ENCODE measurements at regions not wholly inside any gene's neighbourhood (a gene's known extent, or its start where the extent isn't known, plus 50 kb on each side); places are given as distances from the start of the nearest gene placed in this dataset.
"Not testable (repeated sequence)": the region's sequence is repeated elsewhere in the genome, so short reads cannot be mapped to it uniquely, and the experiment has no call there.

DNA sequence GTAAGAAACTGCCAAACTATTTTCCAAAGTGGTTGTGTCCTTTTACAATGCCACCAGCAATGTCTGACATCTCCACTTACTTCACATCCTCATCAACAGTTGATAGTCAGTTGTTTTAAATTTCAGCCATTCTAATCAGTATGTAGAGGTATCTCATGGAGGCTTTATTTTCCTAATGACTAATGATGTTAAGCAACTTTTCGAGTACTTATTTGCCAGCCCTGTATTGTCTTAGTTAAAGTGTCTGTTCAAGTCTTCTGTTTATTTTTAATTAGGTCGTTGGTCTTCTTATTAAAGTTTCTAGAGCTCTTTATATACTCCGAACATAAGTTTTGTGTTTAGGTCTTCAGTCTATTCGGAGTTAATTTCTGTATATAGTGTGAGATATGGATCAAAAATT lies 54.9 kb upstream of the NBPF12 start:
- H3K27ac ChIP-seq; CTCF ChIA-PET; POLR2A ChIA-PET (ENCODE audit: low non-redundant PET); DNase-seq (ENCODE audit: low spot score): not testable (repeated sequence)

DNA sequence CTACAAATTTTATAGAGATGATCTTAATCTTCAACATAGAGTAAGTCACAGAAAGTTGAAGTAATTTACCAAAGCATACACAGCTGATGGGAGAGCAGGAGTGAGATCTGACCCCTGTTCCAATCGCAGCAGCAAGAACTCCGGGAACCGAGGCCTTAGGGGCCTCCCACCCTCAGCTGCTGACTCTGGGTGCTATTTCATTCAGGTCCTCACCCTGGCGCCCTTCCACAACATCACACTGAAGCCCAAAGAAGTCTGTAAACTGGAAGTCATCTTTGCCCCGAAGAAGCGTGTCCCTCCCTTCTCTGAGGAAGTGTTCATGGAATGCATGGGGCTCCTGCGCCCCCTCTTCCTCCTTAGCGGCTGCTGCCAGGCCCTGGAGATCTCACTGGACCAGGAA lies 57.0 kb upstream of the NBPF12 start:
- CTCF ChIA-PET: not testable (repeated sequence)

DNA sequence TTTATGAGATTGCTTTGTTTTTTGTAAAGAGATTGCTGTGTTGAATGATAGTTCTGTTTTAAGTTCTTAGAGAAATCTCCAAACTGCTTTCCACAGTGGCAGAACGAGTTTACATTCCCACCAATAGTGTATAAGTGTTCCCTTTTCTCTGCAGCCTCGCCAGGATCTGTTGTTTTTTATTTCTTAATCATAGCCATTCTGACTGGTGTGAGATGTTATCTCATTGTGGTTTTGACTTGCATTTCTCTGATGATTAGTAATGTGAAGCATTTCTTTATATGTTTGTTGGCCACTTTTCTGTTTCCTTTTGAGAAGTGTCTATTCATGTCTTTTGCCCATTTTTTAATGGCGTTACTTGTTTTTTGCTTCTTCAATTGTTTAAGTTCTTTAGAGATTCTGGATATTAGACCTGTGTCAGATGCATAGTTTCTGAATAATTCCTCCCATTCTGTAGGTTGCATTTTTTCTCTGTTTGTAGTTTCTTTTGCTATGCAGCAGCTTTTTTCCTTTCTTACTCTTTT lies 74.3 kb upstream of the NBPF12 start:
- POLR2A ChIA-PET (ENCODE audit: low non-redundant PET); CTCF ChIA-PET; DNase-seq (ENCODE audit: low spot score); H3K27ac ChIP-seq: not testable (repeated sequence)

More for the DNA sequence above, 57.0 kb upstream of the NBPF12 start:
- POLR2A ChIA-PET (ENCODE audit: low non-redundant PET); H3K27ac ChIP-seq; DNase-seq (ENCODE audit: low spot score): not testable (repeated sequence)

DNA sequence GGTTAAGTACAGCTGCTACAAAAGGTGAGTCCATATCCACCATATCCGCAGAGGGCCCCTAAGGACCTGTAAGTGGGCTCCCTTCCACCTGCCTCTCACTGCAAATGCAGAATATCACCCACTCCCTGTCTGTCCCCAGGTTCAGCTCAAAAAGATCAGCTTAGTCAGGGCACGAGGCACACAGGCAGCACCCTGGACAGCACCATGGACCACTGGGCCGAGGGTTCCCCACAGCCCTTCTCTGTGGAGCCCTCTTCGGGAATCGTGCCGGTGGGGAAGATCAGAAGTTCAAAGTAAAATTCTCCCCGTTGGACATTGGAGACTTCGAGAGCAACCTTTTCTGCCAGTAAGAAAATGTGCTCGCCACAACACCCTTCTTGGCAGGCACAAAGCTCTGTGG lies 85.0 kb upstream of the NBPF12 start:
- H3K27ac ChIP-seq; POLR2A ChIA-PET (ENCODE audit: low non-redundant PET); DNase-seq (ENCODE audit: low spot score); CTCF ChIA-PET: not testable (repeated sequence)

DNA sequence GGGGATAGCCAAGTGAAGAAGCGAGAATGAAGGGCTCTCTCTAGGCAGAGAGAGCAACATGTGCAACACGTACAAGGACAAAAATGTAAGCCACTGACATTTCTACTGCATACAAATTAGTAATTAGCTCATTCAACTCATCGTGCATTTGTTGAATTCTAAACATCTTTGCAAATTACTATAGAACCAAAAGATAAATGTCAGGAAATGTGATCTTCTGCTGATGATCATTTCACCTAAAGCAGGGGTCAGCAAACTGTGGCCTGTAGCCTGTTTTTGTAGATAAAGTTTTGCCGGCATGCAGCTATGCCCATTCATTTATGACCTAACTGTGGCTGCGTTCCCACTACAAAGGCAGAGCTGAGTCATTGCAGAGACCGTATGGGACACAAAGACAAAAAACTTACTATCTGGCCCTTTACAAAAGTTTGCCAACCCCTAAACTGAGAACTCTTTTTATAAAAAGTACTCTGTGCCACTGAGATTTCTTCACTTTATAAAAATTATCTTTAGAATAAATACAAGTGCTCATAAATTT lies 87.7 kb upstream of the NBPF12 start:
- DNase-seq (ENCODE audit: low spot score); CTCF ChIA-PET; POLR2A ChIA-PET (ENCODE audit: low non-redundant PET); H3K27ac ChIP-seq: not testable (repeated sequence)

DNA sequence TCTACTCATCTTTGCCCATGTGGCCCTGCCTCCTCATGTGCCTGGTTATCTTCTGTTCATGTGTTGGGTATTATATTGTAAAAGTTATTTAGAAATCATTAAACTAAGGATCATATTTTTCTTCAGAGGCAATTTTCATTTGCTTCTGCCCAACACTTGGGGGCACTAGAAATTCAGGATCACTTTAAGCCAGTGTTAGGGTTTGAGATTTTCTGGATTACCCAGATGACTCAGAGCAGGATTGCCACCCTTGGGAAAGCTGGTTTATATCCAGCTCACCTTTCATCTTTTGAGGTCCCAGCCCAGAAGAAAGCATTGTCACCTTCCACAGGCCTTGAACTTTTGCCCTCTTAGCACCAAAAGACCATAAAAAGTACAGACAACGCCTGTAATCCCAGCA lies 99.4 kb upstream of the NBPF12 start:
- H3K27ac ChIP-seq; CTCF ChIA-PET; DNase-seq (ENCODE audit: low spot score); POLR2A ChIA-PET (ENCODE audit: low non-redundant PET): not testable (repeated sequence)

DNA sequence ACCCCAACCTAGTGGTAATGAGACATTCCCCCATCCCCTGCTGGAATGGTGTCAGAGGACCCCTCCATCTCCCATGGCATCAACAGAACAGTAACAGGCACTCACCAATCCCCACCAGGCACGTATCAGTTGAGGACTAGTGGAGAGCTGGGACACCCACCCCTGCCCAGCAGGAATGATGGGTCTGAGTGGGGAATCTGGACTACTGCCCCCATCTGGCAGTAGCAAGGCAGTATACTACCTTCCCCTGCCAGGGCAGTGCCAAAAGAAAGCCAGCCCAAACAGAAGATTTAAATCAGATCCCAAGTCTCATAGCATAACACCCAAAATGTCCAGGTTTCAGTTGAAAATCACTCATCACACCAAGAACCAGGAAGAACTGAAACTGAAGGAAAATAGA lies 111.2 kb upstream of the NBPF12 start:
- DNase-seq (ENCODE audit: low spot score); CTCF ChIA-PET; H3K27ac ChIP-seq; POLR2A ChIA-PET (ENCODE audit: low non-redundant PET): not testable (repeated sequence)

DNA sequence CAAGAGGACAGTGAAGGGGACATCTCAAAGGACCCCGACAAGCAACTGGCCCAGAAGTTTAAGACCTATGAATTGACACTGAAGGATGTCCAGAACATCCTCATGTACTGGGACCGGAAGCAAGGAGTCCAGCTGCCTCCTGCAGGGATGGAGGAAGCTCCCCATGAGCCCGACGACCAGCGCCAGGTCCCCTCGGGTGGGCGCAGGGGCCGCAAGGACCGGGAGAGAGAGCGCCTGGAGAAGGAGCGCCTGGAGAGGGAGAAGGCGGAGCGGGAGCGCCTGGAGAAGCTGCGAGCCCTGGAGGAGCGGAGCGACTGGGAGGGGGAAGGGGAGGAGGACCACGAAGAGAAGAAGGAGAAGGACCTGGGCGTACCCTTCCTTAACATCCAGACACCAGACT lies 143.9 kb upstream of the NBPF12 start:
- DNase-seq (ENCODE audit: low spot score); H3K27ac ChIP-seq; POLR2A ChIA-PET (ENCODE audit: low non-redundant PET); CTCF ChIA-PET: not testable (repeated sequence)

DNA sequence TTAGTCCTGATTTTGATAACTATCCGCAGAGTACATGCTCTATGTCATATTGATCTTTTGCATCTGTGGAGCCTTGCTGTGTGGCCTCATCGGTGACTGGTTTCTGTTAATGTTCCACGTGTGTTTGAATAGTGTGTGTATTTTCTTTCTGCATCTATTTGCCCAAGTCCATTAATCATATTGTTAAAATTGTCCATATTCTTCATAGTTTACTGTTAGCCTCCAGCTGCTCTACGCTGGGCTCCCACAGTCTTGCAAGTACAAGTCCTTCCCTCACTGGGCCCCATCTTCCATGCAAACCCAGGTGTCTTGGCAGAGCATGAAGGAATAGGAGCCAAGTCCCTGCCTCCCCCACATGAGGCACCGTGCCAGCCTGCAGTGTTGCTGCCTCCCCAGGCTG lies 145.4 kb upstream of the NBPF12 start:
- H3K27ac ChIP-seq; CTCF ChIA-PET; POLR2A ChIA-PET (ENCODE audit: low non-redundant PET); DNase-seq (ENCODE audit: low spot score): not testable (repeated sequence)

DNA sequence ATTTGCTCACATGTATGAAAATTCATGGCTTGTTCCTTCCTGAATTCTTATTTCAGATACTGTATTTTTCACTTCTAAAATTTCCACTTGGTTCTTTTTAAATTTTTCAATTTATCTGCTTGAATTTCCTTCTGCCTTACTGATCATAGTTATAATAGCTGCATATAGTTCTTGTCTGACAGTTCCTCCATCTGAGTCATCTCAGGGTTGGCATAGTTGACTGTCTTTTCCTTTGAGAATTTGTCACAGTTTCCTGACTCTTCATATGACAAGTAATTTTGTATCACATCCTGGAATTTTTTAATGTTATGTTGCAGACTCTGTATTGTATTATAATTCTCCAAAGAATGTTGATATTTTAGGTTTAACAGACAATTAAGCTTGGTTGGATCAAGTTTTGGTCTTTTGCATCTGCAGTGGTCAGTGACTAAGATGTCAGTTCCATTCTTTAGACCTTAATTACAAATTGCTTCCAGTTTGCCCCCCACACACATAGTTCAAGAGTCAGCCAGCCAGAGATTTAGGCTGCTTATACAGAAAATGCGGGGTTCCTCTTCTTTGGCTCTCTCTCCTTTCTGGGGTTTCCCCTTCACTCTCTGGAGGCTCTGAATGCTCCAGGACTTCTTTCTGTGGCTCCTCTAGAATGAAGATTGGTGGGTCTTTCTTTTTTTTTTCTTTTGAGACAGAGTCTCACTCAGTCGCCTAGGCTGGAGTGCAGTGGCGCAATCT lies 153.7 kb upstream of the NBPF12 start:
- CTCF ChIA-PET; H3K27ac ChIP-seq; DNase-seq (ENCODE audit: low spot score); POLR2A ChIA-PET (ENCODE audit: low non-redundant PET): not testable (repeated sequence)

DNA sequence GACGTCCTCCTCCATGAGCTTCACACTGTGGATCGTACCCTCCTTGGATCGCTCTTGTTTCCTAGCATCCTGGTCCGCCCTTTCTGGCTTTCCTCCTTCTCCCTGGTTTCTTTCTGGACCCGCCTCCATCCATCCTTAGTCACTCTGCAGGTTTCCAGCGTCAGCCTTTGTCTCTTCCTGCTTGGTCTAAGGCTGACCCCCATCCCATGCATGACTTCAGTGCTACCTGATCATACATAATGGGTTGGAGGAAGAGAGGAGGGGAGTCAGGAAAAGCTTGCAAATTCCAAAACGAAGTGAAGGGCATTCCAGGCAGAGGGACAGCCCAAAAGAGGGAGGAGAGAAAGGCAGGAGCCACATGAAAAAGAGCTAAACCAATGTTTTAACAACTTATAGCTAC lies 156.9 kb upstream of the NBPF12 start:
- POLR2A ChIA-PET (ENCODE audit: low non-redundant PET); CTCF ChIA-PET; DNase-seq (ENCODE audit: low spot score); H3K27ac ChIP-seq: not testable (repeated sequence)

DNA sequence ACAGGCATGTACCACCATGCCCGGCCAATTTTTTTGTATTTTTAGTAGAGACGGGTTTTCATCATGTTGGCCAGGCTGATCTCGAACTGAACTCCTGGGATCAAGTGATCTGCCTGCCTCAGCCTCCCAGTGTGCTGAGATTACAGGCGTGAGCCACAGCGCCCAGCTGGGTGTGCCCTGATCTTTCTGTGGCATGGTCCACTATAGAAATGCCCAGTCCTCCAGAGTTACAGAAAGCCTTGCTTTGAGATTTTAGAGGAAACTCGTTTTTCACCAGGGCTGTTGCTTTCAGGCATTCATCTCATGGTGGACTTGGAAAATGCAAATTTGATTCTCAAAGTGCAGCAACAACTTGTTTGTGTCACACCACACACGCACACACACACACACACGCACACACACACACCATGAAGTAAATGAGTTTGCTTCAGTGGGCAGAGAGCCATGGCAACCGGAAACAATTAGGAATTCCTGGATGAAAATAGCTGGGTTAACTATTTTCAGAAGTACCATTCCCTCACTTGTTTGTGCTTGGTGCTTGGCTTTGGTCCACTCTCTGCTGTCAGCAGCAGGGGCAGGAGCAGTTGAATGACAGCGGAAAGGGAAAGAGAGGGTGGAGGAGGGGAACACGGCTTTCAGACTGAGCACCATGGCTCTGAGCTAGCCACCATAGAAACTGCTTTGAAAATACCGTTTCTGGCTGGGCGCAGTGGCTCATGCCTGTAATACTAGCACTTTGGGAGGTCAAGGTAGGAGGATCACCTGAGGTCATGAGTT lies 160.1 kb upstream of the NBPF12 start:
- POLR2A ChIA-PET (ENCODE audit: low non-redundant PET); H3K27ac ChIP-seq; DNase-seq (ENCODE audit: low spot score); CTCF ChIA-PET: not testable (repeated sequence)

DNA sequence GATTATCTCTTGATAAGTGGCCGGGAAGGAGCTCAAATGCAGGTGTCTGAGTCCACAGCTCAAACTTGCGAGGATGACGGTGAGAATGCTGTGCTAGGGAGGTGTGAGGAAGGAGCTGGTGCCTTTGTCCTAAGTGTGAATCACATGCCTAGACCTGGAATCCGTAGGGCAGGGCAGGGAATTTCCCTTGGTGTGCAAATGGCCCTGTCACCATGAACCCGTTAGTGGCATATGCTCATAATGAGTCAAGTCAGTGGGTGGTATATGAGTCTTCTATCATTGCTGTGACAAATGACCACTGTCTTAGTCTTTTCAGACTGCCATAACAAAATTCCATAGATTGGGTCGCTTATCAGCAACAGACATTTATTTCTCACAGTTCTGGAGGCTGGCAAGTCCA lies 163.1 kb upstream of the NBPF12 start:
- POLR2A ChIA-PET (ENCODE audit: low non-redundant PET); DNase-seq (ENCODE audit: low spot score); H3K27ac ChIP-seq; CTCF ChIA-PET: not testable (repeated sequence)

DNA sequence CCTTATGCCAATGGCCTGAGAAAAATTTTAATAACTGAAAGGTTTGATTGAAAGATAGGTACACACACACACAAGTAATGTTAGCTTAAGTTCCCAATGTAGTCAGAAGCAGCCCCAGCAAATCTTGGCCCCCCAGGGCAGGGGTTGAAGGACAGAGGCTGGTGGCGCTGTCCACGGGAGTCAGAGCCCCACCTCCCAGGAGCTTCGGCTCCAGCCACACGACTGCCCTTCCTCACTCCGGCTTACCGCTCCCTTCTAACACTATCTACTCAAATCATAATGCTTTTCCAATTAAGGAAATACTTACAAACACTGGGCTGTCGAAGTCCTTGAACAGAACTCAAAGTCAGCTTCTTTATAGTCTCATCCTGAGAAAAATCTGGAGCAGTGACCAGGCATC lies 163.9 kb upstream of the NBPF12 start:
- CTCF ChIA-PET; H3K27ac ChIP-seq; DNase-seq (ENCODE audit: low spot score); POLR2A ChIA-PET (ENCODE audit: low non-redundant PET): not testable (repeated sequence)

DNA sequence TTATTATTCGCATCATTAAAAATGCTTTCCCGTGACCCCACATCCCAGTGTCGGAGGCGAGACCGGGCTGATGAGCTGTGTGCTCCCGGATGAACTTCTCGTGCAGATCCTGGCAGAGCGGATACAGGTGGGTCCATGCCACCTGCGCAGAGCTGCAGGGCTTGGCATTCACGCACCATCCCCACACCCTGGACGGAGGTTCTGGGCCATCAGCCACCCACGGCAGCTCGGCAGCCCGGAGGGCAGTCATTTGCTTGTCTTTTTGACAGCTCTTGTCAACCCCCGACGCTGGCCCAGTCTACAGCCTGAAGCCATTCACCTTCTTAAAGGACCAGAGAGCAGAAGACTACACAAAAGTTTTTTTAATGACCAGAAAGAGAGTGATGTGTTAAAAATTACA lies 166.7 kb upstream of the NBPF12 start:
- H3K27ac ChIP-seq; POLR2A ChIA-PET (ENCODE audit: low non-redundant PET); DNase-seq (ENCODE audit: low spot score); CTCF ChIA-PET: not testable (repeated sequence)

DNA sequence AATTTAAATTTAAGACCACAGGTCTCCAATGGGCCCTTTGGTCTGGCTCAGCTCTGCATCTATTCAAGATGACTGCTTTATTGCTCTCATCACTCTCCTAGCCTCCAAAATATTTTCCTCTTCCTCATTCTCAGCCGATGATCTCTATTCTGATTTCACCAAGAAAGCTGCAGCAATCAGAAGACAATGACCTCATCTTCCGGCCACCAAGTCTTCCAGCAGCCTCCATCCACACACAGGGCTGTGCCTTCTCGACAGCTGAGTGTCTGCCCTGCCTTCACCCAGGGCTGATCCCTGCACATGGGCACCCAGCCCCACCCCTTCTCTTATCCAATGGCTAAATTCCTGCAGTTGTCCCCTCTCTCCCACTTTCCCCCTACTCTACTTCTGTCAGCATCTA lies 167.1 kb upstream of the NBPF12 start:
- POLR2A ChIA-PET (ENCODE audit: low non-redundant PET): not testable (repeated sequence)

DNA sequence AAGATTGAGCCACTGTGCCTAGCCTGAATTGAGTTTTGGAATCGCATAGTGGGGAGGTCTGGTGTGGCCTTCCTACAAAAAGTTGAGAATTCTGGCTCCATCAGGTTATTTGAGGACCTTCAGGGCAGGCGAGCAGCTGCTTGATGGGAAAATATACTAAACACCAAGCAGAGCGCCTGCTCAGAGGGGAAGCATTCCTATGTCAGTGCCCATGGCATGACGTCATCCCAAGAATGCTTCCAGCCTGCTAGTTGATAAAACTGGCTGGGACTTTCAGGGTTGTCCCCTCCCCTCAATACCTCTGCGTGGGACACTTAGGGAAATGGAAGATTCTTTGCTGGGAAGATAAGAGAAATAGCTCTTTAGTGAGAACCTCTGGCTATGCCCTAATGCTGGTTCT lies 174.9 kb upstream of the NBPF12 start:
- POLR2A ChIA-PET (ENCODE audit: low non-redundant PET); H3K27ac ChIP-seq; DNase-seq (ENCODE audit: low spot score); CTCF ChIA-PET: not testable (repeated sequence)

More for the DNA sequence above, 167.1 kb upstream of the NBPF12 start:
- CTCF ChIA-PET; H3K27ac ChIP-seq; DNase-seq (ENCODE audit: low spot score): not testable (repeated sequence)

DNA sequence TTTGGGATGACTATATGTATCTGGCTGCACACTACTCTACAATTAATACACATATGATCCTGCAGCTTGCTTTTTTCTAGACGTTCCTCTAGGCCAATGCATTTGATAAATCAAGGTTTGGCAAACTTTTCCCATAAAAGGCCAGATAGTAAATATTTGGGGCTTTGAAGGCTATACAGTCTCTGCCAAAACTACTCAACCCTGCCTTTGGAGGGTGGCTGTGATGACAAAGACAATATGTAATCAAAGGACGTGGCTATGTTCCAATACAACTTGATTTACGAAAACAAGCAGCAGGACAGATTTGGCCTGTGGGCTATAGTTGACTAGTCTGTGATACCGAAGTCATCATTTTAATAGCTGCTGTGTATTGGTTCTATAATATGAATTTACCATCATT lies 181.3 kb upstream of the NBPF12 start:
- POLR2A ChIA-PET (ENCODE audit: low non-redundant PET); H3K27ac ChIP-seq; CTCF ChIA-PET; DNase-seq (ENCODE audit: low spot score): not testable (repeated sequence)

All from RWPE1 (cell line).